Posterior vena cava (tissue), 2 donors: ENCODE measurements at regions not wholly inside any gene's neighbourhood (a gene's known extent, or its start where the extent isn't known, plus 50 kb on each side); places are given as distances from the start of the nearest gene placed in this dataset.
"Not testable (repeated sequence)": the region's sequence is repeated elsewhere in the genome, so short reads cannot be mapped to it uniquely, and the experiment has no call there.

Experiments
- DNase-seq: peaks from one replicate; pipeline ENCODE4 v3.0.0-alpha.2; 2020; ENCODE audit warnings: low spot score
- intact Hi-C, 2 donors: fragments of 100-400 bp; cut with DNase I; formaldehyde crosslinking; loops; one replicate each; pipeline versions ENCODE4 v1.14.1 to v1.14.2; 2022 to 2023
- donor health status: DM: yes; HTN: yes; CAD: no.
- donor health status: DM: yes; HTN: yes; CAD: no.

GRCh38 chr13:62747629-62748028 lies 1332.0 kb upstream of the PCDH20 start:
- no peak for DNase-seq
- intact Hi-C loops = no loop called here

GRCh38 chr13:62747152-62747551 lies 1331.5 kb upstream of the PCDH20 start:
- intact Hi-C loops = no loop called here
- no peak for DNase-seq

- DNase-seq, intact Hi-C loops: not testable (repeated sequence)
Measured at GRCh38 chr13:62729746-62730145, 1314.1 kb upstream of the PCDH20 start.

GRCh38 chr13:62721893-62722292 lies 1306.2 kb upstream of the PCDH20 start:
- intact Hi-C loops = no loop called here
- DNase-seq = no peak

GRCh38 chr13:62711948-62712347 lies 1296.3 kb upstream of the PCDH20 start:
- intact Hi-C loops, DNase-seq: not testable (repeated sequence)

- intact Hi-C loops = no loop called here
- DNase-seq = no peak
Measured at GRCh38 chr13:62710787-62711186, 1295.1 kb upstream of the PCDH20 start.

- no peak for DNase-seq
- intact Hi-C loops = no loop called here
Measured at GRCh38 chr13:62706048-62706447, 1290.4 kb upstream of the PCDH20 start.

- intact Hi-C loops = no loop called here
- no peak for DNase-seq
Measured at GRCh38 chr13:62704875-62705274, 1289.2 kb upstream of the PCDH20 start.

- DNase-seq = no peak
- intact Hi-C loops = no loop called here
Measured at GRCh38 chr13:62702502-62702901, 1286.9 kb upstream of the PCDH20 start.

- no peak for DNase-seq
- intact Hi-C loops = no loop called here
Measured at GRCh38 chr13:62697701-62698100, 1282.1 kb upstream of the PCDH20 start.

GRCh38 chr13:62696490-62696889 lies 1280.8 kb upstream of the PCDH20 start:
- intact Hi-C loops = no loop called here
- DNase-seq = no peak

- intact Hi-C loops = no loop called here
- DNase-seq = no peak
Measured at GRCh38 chr13:62687732-62688131, 1272.1 kb upstream of the PCDH20 start.

GRCh38 chr13:62684359-62684758 lies 1268.7 kb upstream of the PCDH20 start:
- DNase-seq = no peak
- intact Hi-C loops = no loop called here

- DNase-seq = no peak
- intact Hi-C loops = no loop called here
Measured at GRCh38 chr13:62682788-62683187, 1267.1 kb upstream of the PCDH20 start.

GRCh38 chr13:62678039-62678438 lies 1262.4 kb upstream of the PCDH20 start:
- DNase-seq = no peak
- intact Hi-C loops = no loop called here

- DNase-seq = no peak
- intact Hi-C loops = no loop called here
Measured at GRCh38 chr13:62663767-62664166, 1248.1 kb upstream of the PCDH20 start.

GRCh38 chr13:62659365-62659764 lies 1243.7 kb upstream of the PCDH20 start:
- intact Hi-C loops = no loop called here

GRCh38 chr13:62653371-62653770 lies 1237.7 kb upstream of the PCDH20 start:
- intact Hi-C loops = no loop called here

More at GRCh38 chr13:62659365-62659764, 1243.7 kb upstream of the PCDH20 start:
- no peak for DNase-seq

GRCh38 chr13:62643799-62644524 lies 1228.3 kb upstream of the PCDH20 start:
- no peak for DNase-seq

More at GRCh38 chr13:62653371-62653770, 1237.7 kb upstream of the PCDH20 start:
- DNase-seq = no peak

GRCh38 chr13:62643007-62643483 lies 1227.4 kb upstream of the PCDH20 start:
- intact Hi-C loops = loop anchor here in 1 of 2 donors (5.0 kb wide), 1 partner anchor 1584 kb away; no protein-coding TSS in a partner anchor
- no peak for DNase-seq

More at GRCh38 chr13:62643799-62644524, 1228.3 kb upstream of the PCDH20 start:
- intact Hi-C loops = loop anchor here in 1 of 2 donors (5.0 kb wide), 1 partner anchor 1583 kb away; no protein-coding TSS in a partner anchor

GRCh38 chr13:62635161-62635560 lies 1219.5 kb upstream of the PCDH20 start:
- no peak for DNase-seq
- intact Hi-C loops = no loop called here
